ENCODE measurements at regions not wholly inside any gene's neighbourhood (a gene's known extent, or its start where the extent isn't known, plus 50 kb on each side); places are given as distances from the start of the nearest gene placed in this dataset.

- TF ChIP-seq, protein P1, sequence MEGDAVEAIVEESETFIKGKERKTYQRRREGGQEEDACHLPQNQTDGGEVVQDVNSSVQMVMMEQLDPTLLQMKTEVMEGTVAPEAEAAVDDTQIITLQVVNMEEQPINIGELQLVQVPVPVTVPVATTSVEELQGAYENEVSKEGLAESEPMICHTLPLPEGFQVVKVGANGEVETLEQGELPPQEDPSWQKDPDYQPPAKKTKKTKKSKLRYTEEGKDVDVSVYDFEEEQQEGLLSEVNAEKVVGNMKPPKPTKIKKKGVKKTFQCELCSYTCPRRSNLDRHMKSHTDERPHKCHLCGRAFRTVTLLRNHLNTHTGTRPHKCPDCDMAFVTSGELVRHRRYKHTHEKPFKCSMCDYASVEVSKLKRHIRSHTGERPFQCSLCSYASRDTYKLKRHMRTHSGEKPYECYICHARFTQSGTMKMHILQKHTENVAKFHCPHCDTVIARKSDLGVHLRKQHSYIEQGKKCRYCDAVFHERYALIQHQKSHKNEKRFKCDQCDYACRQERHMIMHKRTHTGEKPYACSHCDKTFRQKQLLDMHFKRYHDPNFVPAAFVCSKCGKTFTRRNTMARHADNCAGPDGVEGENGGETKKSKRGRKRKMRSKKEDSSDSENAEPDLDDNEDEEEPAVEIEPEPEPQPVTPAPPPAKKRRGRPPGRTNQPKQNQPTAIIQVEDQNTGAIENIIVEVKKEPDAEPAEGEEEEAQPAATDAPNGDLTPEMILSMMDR (IDR thresholded peaks at IDR 0.05) = no peak
- no peak for TF ChIP-seq EP300 (IDR thresholded peaks at IDR 0.05)
- TF ChIP-seq POLR2A (IDR thresholded peaks at IDR 0.05) = no peak
Measured at GRCh38 chrX:148080593-148080992, 99.5 kb downstream of the FMR1NB start.

Data from sigmoid colon (tissue), 4 donors.